ENCODE measurements at regions not wholly inside any gene's neighbourhood (a gene's known extent, or its start where the extent isn't known, plus 50 kb on each side); places are given as distances from the start of the nearest gene placed in this dataset.

- H3K9me3 ChIP-seq = no peaks in the 10 kb centered on the region
These were observed 135.2 kb upstream of the UNC5B start for GRCh38 chr10:71077143-71077581.

GRCh38 chr10:71077796-71078453, 134.4 kb upstream of the UNC5B start:
- H3K9me3 Mint-ChIP-seq (ENCODE audit: unreplicated experiment) = no peaks in the 10 kb centered on the region
- no peak overlapping the region for H3K4me3 ChIP-seq (ENCODE audit: low read depth, low read length)
- POLR2A ChIA-PET = no interaction called here
- H3K4me1 Mint-ChIP-seq (ENCODE audit: low read depth, unreplicated experiment) = no peaks in the 10 kb centered on the region
- H3K27me3 ChIP-seq (replicated peaks; ENCODE audit: control insufficient read depth, insufficient read depth, low read length) = no peaks in the 10 kb centered on the region
- H3K36me3 ChIP-seq (ENCODE audit: control insufficient read depth, insufficient read depth, low read length) = no peaks in the 10 kb centered on the region
- intact Hi-C loops (cut with micrococcal nuclease; ENCODE audit: unreplicated experiment) = no loop called here
- H3K4me3 Mint-ChIP-seq (ENCODE audit: unreplicated experiment) = no peak overlapping the region
- H3K27ac Mint-ChIP-seq (ENCODE audit: unreplicated experiment) = no peak overlapping the region
- no TSS peak for BruUV-seq (replicated peaks)
- peaks cover 20% of the 10 kb centered on the region for H3K27me3 Mint-ChIP-seq (ENCODE audit: insufficient read depth, unreplicated experiment)
- CTCF ChIA-PET = interaction anchor here (0.6 kb wide), 1 partner anchor 241 kb away, joined by 3 read pairs; no protein-coding TSS in a partner anchor
- no peaks in the 10 kb centered on the region; the same call in 1 of the 2 replicates for H3K4me1 ChIP-seq
- DNase-seq = peak in 1 of 2 experiments; percentile 32
- no peaks in the 10 kb centered on the region for H3K9me3 ChIP-seq
- H3K36me3 Mint-ChIP-seq (ENCODE audit: insufficient read depth, unreplicated experiment) = no peaks in the 10 kb centered on the region
- TF ChIP-seq CTCF (IDR thresholded peaks at IDR 0.05; ENCODE audit: insufficient read depth in 1 of 2, low read depth in 1 of 2, low read length in 1 of 2, severe bottlenecking in 1 of 2, unreplicated experiment in 1 of 2) = no peak

More at GRCh38 chr10:71077143-71077581, 135.2 kb upstream of the UNC5B start:
- H3K27me3 Mint-ChIP-seq (ENCODE audit: insufficient read depth, unreplicated experiment) = peaks cover 23% of the 10 kb centered on the region
- BruUV-seq (replicated peaks) = no TSS peak
- CTCF ChIA-PET = no interaction called here
- no peaks in the 10 kb centered on the region for H3K9me3 Mint-ChIP-seq (ENCODE audit: unreplicated experiment)
- no peak for TF ChIP-seq CTCF (IDR thresholded peaks at IDR 0.05; ENCODE audit: insufficient read depth in 1 of 2, low read depth in 1 of 2, low read length in 1 of 2, severe bottlenecking in 1 of 2, unreplicated experiment in 1 of 2)
- POLR2A ChIA-PET = no interaction called here
- no peaks in the 10 kb centered on the region; the same call in 1 of the 2 replicates for H3K4me1 ChIP-seq
- no peak overlapping the region for H3K4me3 ChIP-seq (ENCODE audit: low read depth, low read length)
- H3K4me3 Mint-ChIP-seq (ENCODE audit: unreplicated experiment) = no peak overlapping the region
- intact Hi-C loops (cut with micrococcal nuclease; ENCODE audit: unreplicated experiment) = no loop called here
- peaks cover 3% of the 10 kb centered on the region for H3K4me1 Mint-ChIP-seq (ENCODE audit: low read depth, unreplicated experiment)
- no peaks in the 10 kb centered on the region for H3K36me3 Mint-ChIP-seq (ENCODE audit: insufficient read depth, unreplicated experiment)
- H3K36me3 ChIP-seq (ENCODE audit: control insufficient read depth, insufficient read depth, low read length) = no peaks in the 10 kb centered on the region
- peak in 1 of 2 experiments; percentile 34 for DNase-seq
- H3K27ac Mint-ChIP-seq (ENCODE audit: unreplicated experiment) = no peak overlapping the region
- no peaks in the 10 kb centered on the region for H3K27me3 ChIP-seq (replicated peaks; ENCODE audit: control insufficient read depth, insufficient read depth, low read length)

GRCh38 chr10:71078454-71079145, 133.8 kb upstream of the UNC5B start:
- ChIA-PET CTCF (no interaction called here), POLR2A (no interaction called here)
- no peak overlapping the region for H3K27ac Mint-ChIP-seq (ENCODE audit: unreplicated experiment)
- no peak overlapping the region for H3K4me3 Mint-ChIP-seq (ENCODE audit: unreplicated experiment)
- H3K4me3 ChIP-seq (ENCODE audit: low read depth, low read length) = no peak overlapping the region
- H3K27me3 Mint-ChIP-seq (ENCODE audit: insufficient read depth, unreplicated experiment) = peaks cover 17% of the 10 kb centered on the region
- no peak for TF ChIP-seq CTCF (IDR thresholded peaks at IDR 0.05; ENCODE audit: insufficient read depth in 1 of 2, low read depth in 1 of 2, low read length in 1 of 2, severe bottlenecking in 1 of 2, unreplicated experiment in 1 of 2)
- H3K36me3 Mint-ChIP-seq (ENCODE audit: insufficient read depth, unreplicated experiment) = no peaks in the 10 kb centered on the region
- H3K4me1 ChIP-seq = no peaks in the 10 kb centered on the region; the same call in 1 of the 2 replicates
- no peaks in the 10 kb centered on the region for H3K9me3 ChIP-seq
- no peaks in the 10 kb centered on the region for H3K9me3 Mint-ChIP-seq (ENCODE audit: unreplicated experiment)
- no peaks in the 10 kb centered on the region for H3K36me3 ChIP-seq (ENCODE audit: control insufficient read depth, insufficient read depth, low read length)
- DNase-seq = peak in 1 of 2 experiments; percentile 25
- no TSS peak for BruUV-seq (replicated peaks)
- no peaks in the 10 kb centered on the region for H3K4me1 Mint-ChIP-seq (ENCODE audit: low read depth, unreplicated experiment)
- intact Hi-C loops (cut with micrococcal nuclease; ENCODE audit: unreplicated experiment) = no loop called here
- H3K27me3 ChIP-seq (replicated peaks; ENCODE audit: control insufficient read depth, insufficient read depth, low read length) = no peaks in the 10 kb centered on the region

All from Caco-2 (cell line).